Calu3 (cell line): ENCODE measurements at regions not wholly inside any gene's neighbourhood (a gene's known extent, or its start where the extent isn't known, plus 50 kb on each side); places are given as distances from the start of the nearest gene placed in this dataset.
"Not testable (repeated sequence)": the region's sequence is repeated elsewhere in the genome, so short reads cannot be mapped to it uniquely, and the experiment has no call there.

Experiments used
- BruUV-seq: library from RNA; stranded (reverse); fragments of 400-500 nt; replicated peaks from 2 replicates; lab custom pipeline; 2021; lab: Mats Ljungman, UMichigan
- CTCF ChIA-PET: fragments of 300-600 bp; sonication (Branson Sonifier 250); formaldehyde crosslinking; loops from one replicate; lab custom pipeline; 2022; ENCODE audit warnings: antibody characterized with exemption; lab: Charles Lee
- DNase-seq: peaks from one replicate; pipeline ENCODE4 v3.0.0; 2022
- H3K27ac Mint-ChIP-seq: one replicate; pipeline ENCODE4 v1.8.0; 2022; ENCODE audit warnings: mixed read lengths; ENCODE audit not compliant: unreplicated experiment
- H3K27me3 Mint-ChIP-seq: one replicate; pipeline ENCODE4 v1.8.0; 2022; ENCODE audit warnings: mixed read lengths; ENCODE audit not compliant: unreplicated experiment
- H3K36me3 Mint-ChIP-seq: one replicate; pipeline ENCODE4 v1.8.0; 2022; ENCODE audit warnings: mild to moderate bottlenecking, moderate library complexity, mixed read lengths; ENCODE audit not compliant: insufficient read depth, unreplicated experiment
- H3K4me1 Mint-ChIP-seq: one replicate; pipeline ENCODE4 v1.8.0; 2022; ENCODE audit warnings: mild to moderate bottlenecking, low read depth, mixed read lengths; ENCODE audit not compliant: unreplicated experiment
- H3K4me3 Mint-ChIP-seq: one replicate; pipeline ENCODE4 v1.8.0; 2022; ENCODE audit warnings: mild to moderate bottlenecking, low read depth, moderate library complexity, mixed read lengths; ENCODE audit not compliant: unreplicated experiment
- H3K9me3 Mint-ChIP-seq: one replicate; pipeline ENCODE4 v1.8.0; 2022; ENCODE audit warnings: low read depth, mixed read lengths; ENCODE audit not compliant: unreplicated experiment
- intact Hi-C: fragments of 100-400 bp; cut with micrococcal nuclease; formaldehyde crosslinking; loops from one replicate; pipeline ENCODE4 v1.10.0; 2022; ENCODE audit not compliant: unreplicated experiment
- TF ChIP-seq, protein P1 (sequence below): fragments of 200-600 bp; IDR thresholded peaks from one replicate; pipeline ENCODE4 v1.8.0; 2022; ENCODE audit warnings: antibody characterized with exemption; ENCODE audit not compliant: unreplicated experiment

DNA sequence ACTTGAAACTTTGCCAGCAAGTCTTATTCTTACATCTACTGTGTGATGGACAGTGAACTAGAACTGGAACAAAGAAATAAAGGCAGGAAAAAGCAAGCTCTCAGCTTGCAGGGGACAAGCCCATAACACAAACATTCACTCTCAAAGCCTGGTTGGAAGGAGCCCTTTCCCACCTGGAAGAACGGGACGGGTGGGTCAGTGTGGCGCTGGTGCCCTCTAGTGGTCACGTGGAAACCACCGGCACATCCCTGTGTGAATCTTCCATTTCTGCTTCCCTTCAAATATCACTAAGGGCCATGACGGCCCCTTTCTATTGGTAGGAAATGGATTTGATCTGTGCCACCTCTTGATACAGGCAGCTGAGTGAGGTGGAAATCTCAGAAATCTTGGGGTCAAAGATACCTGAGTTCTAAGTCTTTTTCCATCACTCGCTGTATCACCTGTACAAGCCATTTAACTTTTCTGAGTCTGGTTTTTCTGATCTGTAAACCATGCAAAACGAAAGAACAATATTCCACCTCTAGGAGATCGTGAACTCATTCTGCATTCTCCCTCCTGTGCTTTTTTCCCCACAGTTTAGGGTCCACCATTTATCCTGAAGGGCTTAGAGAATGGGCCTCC is 211.6 kb downstream of the MSX2 start:
- Mint-ChIP-seq H3K9me3 (peaks cover 5% of the 10 kb centered on the region), H3K4me3 (no peak overlapping the region), H3K36me3 (no peaks in the 10 kb centered on the region), H3K27ac (no peak overlapping the region), H3K4me1 (no peaks in the 10 kb centered on the region), H3K27me3 (peaks cover 37% of the 10 kb centered on the region)
- peak; percentile 82 for DNase-seq
- no TSS peak for BruUV-seq
- intact Hi-C loops = loop anchor here (1.0 to 10.0 kb wide), 4 partner anchors 26 to 891 kb away; partner anchors contain the start of gene NSG2
- CTCF ChIA-PET = interaction anchor here (1.2 kb wide), 1 partner anchor 26 kb away, joined by 4 read pairs; no protein-coding TSS in a partner anchor
- TF ChIP-seq, protein P1, sequence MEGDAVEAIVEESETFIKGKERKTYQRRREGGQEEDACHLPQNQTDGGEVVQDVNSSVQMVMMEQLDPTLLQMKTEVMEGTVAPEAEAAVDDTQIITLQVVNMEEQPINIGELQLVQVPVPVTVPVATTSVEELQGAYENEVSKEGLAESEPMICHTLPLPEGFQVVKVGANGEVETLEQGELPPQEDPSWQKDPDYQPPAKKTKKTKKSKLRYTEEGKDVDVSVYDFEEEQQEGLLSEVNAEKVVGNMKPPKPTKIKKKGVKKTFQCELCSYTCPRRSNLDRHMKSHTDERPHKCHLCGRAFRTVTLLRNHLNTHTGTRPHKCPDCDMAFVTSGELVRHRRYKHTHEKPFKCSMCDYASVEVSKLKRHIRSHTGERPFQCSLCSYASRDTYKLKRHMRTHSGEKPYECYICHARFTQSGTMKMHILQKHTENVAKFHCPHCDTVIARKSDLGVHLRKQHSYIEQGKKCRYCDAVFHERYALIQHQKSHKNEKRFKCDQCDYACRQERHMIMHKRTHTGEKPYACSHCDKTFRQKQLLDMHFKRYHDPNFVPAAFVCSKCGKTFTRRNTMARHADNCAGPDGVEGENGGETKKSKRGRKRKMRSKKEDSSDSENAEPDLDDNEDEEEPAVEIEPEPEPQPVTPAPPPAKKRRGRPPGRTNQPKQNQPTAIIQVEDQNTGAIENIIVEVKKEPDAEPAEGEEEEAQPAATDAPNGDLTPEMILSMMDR = peak; percentile 89

DNA sequence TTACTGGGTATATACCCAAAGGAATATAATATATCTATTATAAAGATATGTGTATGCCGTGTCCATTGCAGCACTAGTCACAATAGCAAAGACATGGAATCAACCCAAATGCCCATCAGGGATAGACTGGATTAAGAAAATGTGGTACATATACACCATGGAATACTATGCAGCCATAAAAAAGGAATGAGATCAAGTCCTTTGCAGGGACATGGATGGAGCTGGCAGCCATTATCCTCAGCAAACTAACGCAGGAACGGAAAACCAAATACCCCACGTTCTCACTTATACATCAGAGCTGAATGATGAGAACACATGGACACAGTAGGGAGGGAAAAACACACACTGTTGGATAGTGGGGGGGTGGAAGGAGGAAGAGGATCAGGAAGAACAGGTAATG is 206.7 kb downstream of the MSX2 start:
- intact Hi-C loops = loop anchor here (10.0 kb wide), 1 partner anchor 886 kb away; the partner anchor contains the start of gene NSG2
- BruUV-seq = not testable (repeated sequence)

DNA sequence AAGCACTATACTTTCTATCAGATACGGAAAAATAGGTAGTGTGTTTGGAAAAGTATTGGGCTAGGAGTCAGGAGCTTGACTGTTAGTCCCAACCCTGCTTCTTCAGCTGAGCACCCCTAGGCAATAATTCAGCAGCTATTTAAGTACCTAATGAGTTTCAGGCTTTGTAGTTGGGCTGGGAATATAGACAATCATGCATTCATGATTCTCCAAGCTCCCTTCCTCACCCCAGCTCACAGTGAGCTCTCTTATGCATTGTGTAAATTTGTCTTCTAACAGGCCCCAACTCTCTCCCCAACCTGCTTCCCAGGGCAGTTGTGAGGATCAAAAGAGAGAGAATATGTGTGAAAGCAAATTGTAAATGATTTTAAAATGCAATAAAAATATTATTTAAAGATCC is 201.2 kb downstream of the MSX2 start:
- intact Hi-C loops = no loop called here
- Mint-ChIP-seq H3K27me3 (no peaks in the 10 kb centered on the region), H3K4me3 (no peak overlapping the region), H3K9me3 (no peaks in the 10 kb centered on the region), H3K36me3 (no peaks in the 10 kb centered on the region), H3K27ac (no peak overlapping the region), H3K4me1 (peaks cover 9% of the 10 kb centered on the region)
- no peak for DNase-seq
- no TSS peak for BruUV-seq
- TF ChIP-seq, protein P1 = no peak
- CTCF ChIA-PET = no interaction called here

More for the DNA sequence above, 206.7 kb downstream of the MSX2 start:
- H3K27me3 Mint-ChIP-seq, H3K36me3 Mint-ChIP-seq, CTCF ChIA-PET, DNase-seq, H3K9me3 Mint-ChIP-seq, H3K4me3 Mint-ChIP-seq, H3K4me1 Mint-ChIP-seq, H3K27ac Mint-ChIP-seq: not testable (repeated sequence)

DNA sequence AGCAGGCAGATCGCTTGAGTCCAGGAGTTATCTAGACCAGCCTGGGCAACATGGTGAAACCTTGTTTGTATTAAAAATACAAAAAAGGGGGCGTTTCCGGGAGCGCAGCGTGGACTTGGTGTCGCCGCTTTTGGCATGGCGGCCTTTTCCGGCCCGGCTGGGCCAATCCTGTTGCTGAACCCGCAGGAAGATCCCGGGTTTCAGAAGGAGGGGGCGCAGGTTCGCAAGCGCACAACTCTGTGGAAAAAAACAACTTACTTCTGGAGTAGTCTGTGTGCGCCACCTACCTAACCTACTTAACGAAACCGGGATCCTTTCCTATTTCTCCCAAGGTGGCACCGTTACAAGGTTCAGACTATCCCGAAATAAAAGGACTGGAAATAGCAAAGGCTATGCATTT is 198.6 kb downstream of the MSX2 start:
- Mint-ChIP-seq H3K36me3 (no peaks in the 10 kb centered on the region), H3K27me3 (peaks cover 22% of the 10 kb centered on the region), H3K4me3 (no peak overlapping the region), H3K27ac (no peak overlapping the region), H3K9me3 (no peaks in the 10 kb centered on the region), H3K4me1 (no peaks in the 10 kb centered on the region)
- no TSS peak for BruUV-seq
- CTCF ChIA-PET = no interaction called here
- no peak for DNase-seq
- TF ChIP-seq, protein P1 = no peak
- intact Hi-C loops = no loop called here
